Astrocyte (in vitro differentiated cells and primary cell): ENCODE measurements at regions not wholly inside any gene's neighbourhood (a gene's known extent, or its start where the extent isn't known, plus 50 kb on each side); places are given as distances from the start of the nearest gene placed in this dataset.

Source experiments
- DNase-seq: peaks from one replicate; pipeline ENCODE4 v3.0.0-alpha.2; 2010; ENCODE audit warnings: low read depth
- FAIRE-seq: peaks from 2 replicates; lab custom pipeline; 2011; peaks lifted over from hg19 to GRCh38; lab: Jason Lieb, UNC
- H2AFZ ChIP-seq: 2 replicates; pipeline ENCODE4 v1.6.0; 2012; ENCODE audit warnings: low read depth, low read length, inconsistent platforms
- H3K27ac ChIP-seq: 2 replicates; pipeline ENCODE4 v1.5.1; 2011; ENCODE audit warnings: low read depth, low read length, inconsistent platforms
- H3K27me3 ChIP-seq: 2 replicates; pipeline ENCODE4 v1.6.0; 2011; ENCODE audit warnings: low read length, inconsistent platforms; ENCODE audit not compliant: insufficient read depth
- H3K36me3 ChIP-seq: 2 replicates; pipeline ENCODE4 v1.5.1; 2011; ENCODE audit warnings: low read length, inconsistent platforms; ENCODE audit not compliant: insufficient read depth
- H3K4me1 ChIP-seq: 2 replicates; pipeline ENCODE4 v1.5.1; 2011; ENCODE audit warnings: low read length, inconsistent platforms; ENCODE audit not compliant: insufficient read depth
- H3K4me2 ChIP-seq: 2 replicates; pipeline ENCODE4 v1.6.0; 2012; ENCODE audit warnings: low read length, inconsistent platforms
- H3K4me3 ChIP-seq: 2 replicates; pipeline ENCODE4 v1.5.1; 2011; ENCODE audit warnings: low read depth, mild to moderate bottlenecking, low read length, inconsistent platforms; ENCODE audit not compliant: insufficient read depth
- H3K79me2 ChIP-seq: 2 replicates; pipeline ENCODE4 v1.6.0; 2012; ENCODE audit warnings: mild to moderate bottlenecking, low read length, inconsistent platforms; ENCODE audit not compliant: insufficient read depth
- H3K9ac ChIP-seq: 2 replicates; pipeline ENCODE4 v1.6.0; 2012; ENCODE audit warnings: mild to moderate bottlenecking, low read length, inconsistent platforms
- H3K9me3 ChIP-seq: 2 replicates; pipeline ENCODE4 v1.5.1; 2012; ENCODE audit warnings: low read depth, mild to moderate bottlenecking, low read length, inconsistent platforms; ENCODE audit not compliant: insufficient read depth
- H4K20me1 ChIP-seq: 2 replicates; pipeline ENCODE4 v1.6.0; 2012; ENCODE audit warnings: low read length, inconsistent platforms; ENCODE audit not compliant: insufficient read depth
- H3K27ac Mint-ChIP-seq: one replicate; pipeline ENCODE4 v1.8.0; 2021; ENCODE audit warnings: mild to moderate bottlenecking, mixed read lengths; ENCODE audit not compliant: unreplicated experiment
- H3K27me3 Mint-ChIP-seq: one replicate; pipeline ENCODE4 v1.8.0; 2021; ENCODE audit warnings: low read depth, mixed read lengths; ENCODE audit not compliant: unreplicated experiment
- H3K36me3 Mint-ChIP-seq: one replicate; pipeline ENCODE4 v1.8.0; 2021; ENCODE audit warnings: low read depth, mixed read lengths; ENCODE audit not compliant: unreplicated experiment
- H3K4me1 Mint-ChIP-seq: one replicate; pipeline ENCODE4 v1.8.0; 2021; ENCODE audit warnings: low read depth, mixed read lengths; ENCODE audit not compliant: unreplicated experiment
- H3K4me3 Mint-ChIP-seq: one replicate; pipeline ENCODE4 v1.8.0; 2021; ENCODE audit warnings: mild to moderate bottlenecking, moderate library complexity, mixed read lengths; ENCODE audit not compliant: unreplicated experiment
- H3K9me3 Mint-ChIP-seq: one replicate; pipeline ENCODE4 v1.8.0; 2021; ENCODE audit warnings: mild to moderate bottlenecking, mixed read lengths; ENCODE audit not compliant: unreplicated experiment
- CTCF ChIP-seq: IDR thresholded peaks from 2 replicates; pipeline ENCODE4 v1.5.1; 2011; ENCODE audit warnings: low read depth, mild to moderate bottlenecking, inconsistent platforms, low read length, moderate library complexity; ENCODE audit not compliant: insufficient read depth
- EZH2 ChIP-seq: IDR thresholded peaks from 2 replicates; pipeline ENCODE4 v1.6.1; 2012; ENCODE audit warnings: mild to moderate bottlenecking, low read length, inconsistent platforms; ENCODE audit not compliant: insufficient read depth

- FAIRE-seq (no peak), DNase-seq (no peak)
- no peaks in the 10 kb centered on the region for H3K9me3 ChIP-seq
- Mint-ChIP-seq H3K4me3 (no peak overlapping the region), H3K27me3 (no peaks in the 10 kb centered on the region), H3K9me3 (no peaks in the 10 kb centered on the region), H3K4me1 (no peaks in the 10 kb centered on the region), H3K27ac (no peak overlapping the region), H3K36me3 (no peaks in the 10 kb centered on the region)
- no peak overlapping the region for H3K4me3 ChIP-seq
- TF ChIP-seq EZH2 (no peak), CTCF (no peak)
- no peaks in the 10 kb centered on the region for H4K20me1 ChIP-seq
- no peak overlapping the region for H2AFZ ChIP-seq
- no peak overlapping the region for H3K27ac ChIP-seq
- no peaks in the 10 kb centered on the region for H3K36me3 ChIP-seq
- H3K79me2 ChIP-seq, result no peaks in the 10 kb centered on the region
- H3K9ac ChIP-seq, result no peak overlapping the region
- H3K4me1 ChIP-seq, result no peaks in the 10 kb centered on the region
- no peak overlapping the region for H3K4me2 ChIP-seq
- H3K27me3 ChIP-seq, result no peaks in the 10 kb centered on the region
These were observed 177.0 kb upstream of the ERCC4 start for GRCh38 chr16:13742928-13743327.

DNA sequence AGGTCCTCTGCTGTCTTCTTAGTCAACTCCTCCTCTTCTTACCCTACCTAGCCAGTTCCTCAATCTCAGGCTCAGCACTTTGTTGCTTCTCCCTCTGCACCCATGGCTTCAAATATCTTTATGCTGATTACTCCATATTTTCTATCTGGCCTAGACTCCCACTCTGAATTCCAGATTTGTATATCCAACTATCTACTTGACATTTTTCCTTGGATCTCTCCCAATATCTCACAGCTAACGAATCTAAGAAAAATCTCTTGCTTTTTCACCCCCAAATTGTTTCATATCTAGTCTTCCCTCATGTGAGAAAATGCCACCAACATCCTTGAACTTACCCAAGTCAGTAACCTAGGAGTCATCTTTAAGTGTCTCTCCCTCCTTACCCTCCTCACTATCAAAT lies 176.4 kb upstream of the ERCC4 start:
- FAIRE-seq, result no peak

More for the DNA sequence above, 176.4 kb upstream of the ERCC4 start:
- no peak for DNase-seq
- no peaks in the 10 kb centered on the region for H3K36me3 Mint-ChIP-seq
- H3K4me3 Mint-ChIP-seq, result no peak overlapping the region
- no peaks in the 10 kb centered on the region for H3K9me3 ChIP-seq
- no peak for TF ChIP-seq CTCF
- TF ChIP-seq EZH2, result no peak
- H3K4me3 ChIP-seq, result no peak overlapping the region
- no peak overlapping the region for H3K9ac ChIP-seq
- H3K27me3 ChIP-seq, result no peaks in the 10 kb centered on the region
- no peaks in the 10 kb centered on the region for H3K4me1 Mint-ChIP-seq
- H2AFZ ChIP-seq, result no peak overlapping the region
- no peaks in the 10 kb centered on the region for H3K36me3 ChIP-seq
- no peaks in the 10 kb centered on the region for H3K9me3 Mint-ChIP-seq
- H3K27ac ChIP-seq, result no peak overlapping the region
- no peaks in the 10 kb centered on the region for H4K20me1 ChIP-seq
- no peak overlapping the region for H3K4me2 ChIP-seq
- no peaks in the 10 kb centered on the region for H3K27me3 Mint-ChIP-seq
- no peaks in the 10 kb centered on the region for H3K4me1 ChIP-seq
- no peak overlapping the region for H3K27ac Mint-ChIP-seq
- no peaks in the 10 kb centered on the region for H3K79me2 ChIP-seq
